ENCODE measurements at regions not wholly inside any gene's neighbourhood (a gene's known extent, or its start where the extent isn't known, plus 50 kb on each side); places are given as distances from the start of the nearest gene placed in this dataset.
A peak's percentile ranks its signal among the peaks of the same experiment; 100 is the strongest.

- H3K9me3 ChIP-seq (replicated peaks), result no peaks in the 10 kb centered on the region
- no peak for DNase-seq (ENCODE audit: low read depth in 1 of 2, low spot score in 2 of 2)
- H3K27ac ChIP-seq, result no peak overlapping the region
- H3K4me1 ChIP-seq (replicated peaks), result no peaks in the 10 kb centered on the region
- H3K4me3 ChIP-seq, result no peak overlapping the region
- no peaks in the 10 kb centered on the region for H3K27me3 ChIP-seq (replicated peaks)
- no peaks in the 10 kb centered on the region for H3K36me3 ChIP-seq
Observed at GRCh38 chr20:34163307-34163706, 51.3 kb upstream of the EIF2S2 start.

DNA sequence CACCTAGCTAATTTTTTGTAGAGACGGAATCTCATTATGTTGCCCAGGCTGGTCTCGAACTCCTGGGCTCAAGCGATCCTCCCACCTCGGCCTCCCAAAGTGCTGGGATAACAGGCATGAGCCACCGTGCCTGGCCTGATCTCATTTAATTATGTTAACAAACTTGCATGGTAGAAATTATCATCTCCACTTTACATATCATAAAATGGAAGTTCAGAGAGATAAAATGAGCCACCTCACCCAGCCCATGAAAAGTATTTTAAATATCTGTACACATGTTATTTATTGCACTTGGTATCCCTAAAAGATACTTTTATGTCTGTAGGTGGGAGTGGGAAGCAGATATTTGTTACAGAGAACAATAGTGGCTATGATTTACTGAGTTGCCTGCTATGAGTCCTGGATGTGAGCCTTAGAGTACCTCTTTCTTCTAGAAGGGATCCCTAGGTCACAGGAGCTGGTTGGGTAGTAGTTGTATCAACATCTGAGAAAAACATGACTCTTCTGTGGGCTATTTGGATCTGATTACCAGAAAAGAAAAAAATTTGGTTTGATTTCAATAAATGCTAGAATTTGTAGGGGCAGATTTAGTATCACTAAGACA, 52.4 kb upstream of the EIF2S2 start:
- H3K36me3 ChIP-seq, result no peaks in the 10 kb centered on the region
- no peaks in the 10 kb centered on the region for H3K4me1 ChIP-seq (replicated peaks)
- H3K27me3 ChIP-seq (replicated peaks), result no peaks in the 10 kb centered on the region
- H3K27ac ChIP-seq, result no peak overlapping the region
- H3K4me3 ChIP-seq, result no peak overlapping the region
- no peak for DNase-seq (ENCODE audit: low read depth in 1 of 2, low spot score in 2 of 2)
- H3K9me3 ChIP-seq (replicated peaks), result no peaks in the 10 kb centered on the region

DNA sequence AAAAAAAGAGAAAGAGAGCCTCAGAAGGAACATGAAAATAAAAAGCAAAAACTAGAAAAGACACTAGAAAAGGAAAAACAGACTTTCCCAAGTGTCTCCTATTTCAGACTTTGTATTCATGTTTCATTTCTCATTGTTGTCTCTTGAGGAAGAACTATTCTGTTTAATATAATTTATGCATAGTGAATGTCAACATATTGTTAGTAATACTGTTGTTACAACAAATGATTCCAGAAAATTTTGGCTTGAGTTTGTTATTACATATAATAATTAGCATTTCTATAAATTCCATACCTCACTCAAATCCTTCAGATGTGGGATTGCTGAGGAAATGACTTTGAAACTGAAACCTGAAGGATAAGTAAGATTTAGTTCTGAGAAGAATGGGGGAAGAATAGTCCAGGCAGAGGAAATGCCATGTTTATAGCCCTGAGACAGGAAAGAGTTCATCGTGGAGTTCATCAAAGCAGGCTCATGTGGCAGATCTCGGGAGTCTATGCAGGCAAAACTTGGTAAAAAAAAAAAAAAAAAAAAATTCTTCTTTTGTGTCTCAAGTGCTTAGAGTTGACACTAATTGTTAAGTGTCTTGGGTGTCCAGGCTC, 53.1 kb upstream of the EIF2S2 start:
- Histone ChIP-seq H3K4me1 (replicated peaks) (no peaks in the 10 kb centered on the region), H3K4me3 (no peak overlapping the region), H3K27me3 (replicated peaks) (no peaks in the 10 kb centered on the region), H3K36me3 (no peaks in the 10 kb centered on the region), H3K9me3 (replicated peaks) (no peaks in the 10 kb centered on the region), H3K27ac (no peak overlapping the region)
- peak in 1 of 2 experiments; percentile 11 for DNase-seq (ENCODE audit: low read depth in 1 of 2, low spot score in 2 of 2)

GRCh38 chr20:34171640-34172039, 59.6 kb upstream of the EIF2S2 start:
- DNase-seq (ENCODE audit: low read depth in 1 of 2, low spot score in 2 of 2), result no peak
- no peak overlapping the region for H3K27ac ChIP-seq
- H3K36me3 ChIP-seq, result no peaks in the 10 kb centered on the region
- no peaks in the 10 kb centered on the region for H3K9me3 ChIP-seq (replicated peaks)
- no peaks in the 10 kb centered on the region for H3K4me1 ChIP-seq (replicated peaks)
- H3K27me3 ChIP-seq (replicated peaks), result 0 out of 2 replicates have a peak, but pooled peaks cover 4% of the 10 kb centered on the region
- no peak overlapping the region for H3K4me3 ChIP-seq

DNA sequence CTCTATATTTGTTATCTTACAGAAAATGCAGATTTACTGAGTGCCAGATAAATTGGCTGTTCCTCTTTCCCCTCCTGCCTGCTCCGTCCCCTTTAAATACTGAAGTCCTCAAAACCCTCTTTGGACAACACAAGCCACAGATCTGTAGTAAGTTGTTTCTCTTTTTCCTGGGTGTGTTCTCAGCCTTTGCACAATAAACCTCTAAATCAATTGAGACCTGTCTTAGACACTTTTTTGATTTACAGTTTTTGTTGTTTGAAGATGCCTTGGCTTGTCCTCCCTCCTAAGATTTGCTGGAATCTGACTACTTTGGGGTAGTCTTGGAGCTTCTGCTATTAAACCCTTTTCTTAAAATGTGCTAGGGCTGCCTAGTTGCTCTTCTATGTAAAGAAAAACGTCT, 60.9 kb upstream of the EIF2S2 start:
- H3K27me3 ChIP-seq (replicated peaks), result 0 out of 2 replicates have a peak, but pooled peaks cover 4% of the 10 kb centered on the region

DNA sequence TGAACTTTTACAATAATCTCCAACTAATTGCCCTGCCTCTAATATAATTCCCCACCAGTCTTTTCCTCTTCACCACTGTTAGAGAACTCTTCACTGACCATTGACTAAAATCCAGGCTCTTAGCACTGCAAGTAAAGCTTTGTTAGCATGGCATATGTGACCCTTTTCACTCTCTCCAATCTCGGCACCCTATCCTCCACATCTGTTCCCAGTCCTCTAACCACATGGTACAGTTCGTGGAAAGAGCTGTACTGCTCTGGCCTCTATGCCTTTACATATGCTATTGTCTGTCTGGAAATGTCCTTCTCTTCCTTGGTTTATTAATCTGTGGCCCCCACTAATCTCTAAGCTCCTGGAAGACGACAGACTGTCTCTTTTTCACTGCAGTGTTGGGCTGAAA, 63.0 kb upstream of the EIF2S2 start:
- Histone ChIP-seq H3K36me3 (no peaks in the 10 kb centered on the region), H3K27ac (no peak overlapping the region), H3K4me3 (no peak overlapping the region), H3K4me1 (replicated peaks) (no peaks in the 10 kb centered on the region), H3K27me3 (replicated peaks) (0 out of 2 replicates have a peak, but pooled peaks cover 4% of the 10 kb centered on the region), H3K9me3 (replicated peaks) (no peaks in the 10 kb centered on the region)
- no peak for DNase-seq (ENCODE audit: low read depth in 1 of 2, low spot score in 2 of 2)

More for the DNA sequence above, 60.9 kb upstream of the EIF2S2 start:
- Histone ChIP-seq H3K4me1 (replicated peaks) (no peaks in the 10 kb centered on the region), H3K9me3 (replicated peaks) (no peaks in the 10 kb centered on the region), H3K4me3 (no peak overlapping the region), H3K27ac (no peak overlapping the region), H3K36me3 (no peaks in the 10 kb centered on the region)
- no peak for DNase-seq (ENCODE audit: low read depth in 1 of 2, low spot score in 2 of 2)

DNA sequence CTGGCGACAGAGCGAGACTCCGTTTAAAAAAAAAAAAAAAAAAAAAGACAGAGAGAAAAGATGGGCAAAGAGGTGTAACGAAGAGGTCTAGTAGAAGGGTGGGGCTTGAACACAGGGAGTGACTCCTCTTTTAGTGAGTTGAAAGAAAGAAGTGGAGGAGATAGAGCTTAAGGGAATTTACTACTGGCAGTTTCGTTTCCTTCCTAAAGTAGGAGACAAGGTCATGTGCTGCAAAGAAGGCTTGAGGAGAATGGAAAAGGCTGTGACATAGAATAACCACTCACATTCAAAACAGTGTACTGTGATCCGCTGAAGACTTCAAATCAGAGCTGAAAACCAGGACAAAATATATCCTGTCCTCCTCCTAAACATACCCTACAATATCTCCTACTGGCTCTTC, 63.8 kb upstream of the EIF2S2 start:
- Histone ChIP-seq H3K9me3 (replicated peaks) (no peaks in the 10 kb centered on the region), H3K36me3 (no peaks in the 10 kb centered on the region), H3K4me3 (no peak overlapping the region)

DNA sequence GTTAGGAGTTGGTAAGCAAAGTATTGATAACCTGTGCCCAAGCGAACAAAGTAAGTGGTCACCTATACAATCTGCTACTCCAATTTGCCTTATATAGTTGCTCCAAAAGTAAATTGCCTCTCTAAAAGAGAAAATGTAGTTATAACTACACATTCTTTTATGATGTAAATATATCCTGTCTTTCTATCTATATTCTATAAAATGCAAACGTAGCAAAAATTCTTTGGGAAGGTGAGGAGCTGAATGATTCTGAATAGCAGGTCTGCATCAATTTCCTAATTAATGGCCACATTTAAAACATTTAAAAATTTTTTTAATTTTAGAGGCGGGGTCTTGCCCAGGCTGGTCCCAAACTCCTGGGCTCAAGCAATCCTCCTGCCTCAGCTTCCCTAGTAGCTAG, 64.2 kb upstream of the ASIP start:
- Histone ChIP-seq H3K36me3 (no peaks in the 10 kb centered on the region), H3K4me3 (no peak overlapping the region), H3K27me3 (replicated peaks) (0 out of 2 replicates have a peak, but pooled peaks cover 4% of the 10 kb centered on the region), H3K27ac (no peak overlapping the region), H3K9me3 (replicated peaks) (no peaks in the 10 kb centered on the region), H3K4me1 (replicated peaks) (no peaks in the 10 kb centered on the region)
- no peak for DNase-seq (ENCODE audit: low read depth in 1 of 2, low spot score in 2 of 2)

More for the DNA sequence above, 63.8 kb upstream of the EIF2S2 start:
- Histone ChIP-seq H3K27me3 (replicated peaks) (0 out of 2 replicates have a peak, but pooled peaks cover 4% of the 10 kb centered on the region), H3K4me1 (replicated peaks) (no peaks in the 10 kb centered on the region), H3K27ac (no peak overlapping the region)
- no peak for DNase-seq (ENCODE audit: low read depth in 1 of 2, low spot score in 2 of 2)

GRCh38 chr20:34179637-34180360, 61.4 kb upstream of the ASIP start:
- no peak overlapping the region for H3K4me3 ChIP-seq
- no peaks in the 10 kb centered on the region for H3K4me1 ChIP-seq (replicated peaks)
- no peaks in the 10 kb centered on the region for H3K36me3 ChIP-seq
- H3K9me3 ChIP-seq (replicated peaks), result no peaks in the 10 kb centered on the region
- no peak overlapping the region for H3K27ac ChIP-seq
- 0 out of 2 replicates have a peak, but pooled peaks cover 4% of the 10 kb centered on the region for H3K27me3 ChIP-seq (replicated peaks)
- DNase-seq (ENCODE audit: low read depth in 1 of 2, low spot score in 2 of 2), result no peak

DNA sequence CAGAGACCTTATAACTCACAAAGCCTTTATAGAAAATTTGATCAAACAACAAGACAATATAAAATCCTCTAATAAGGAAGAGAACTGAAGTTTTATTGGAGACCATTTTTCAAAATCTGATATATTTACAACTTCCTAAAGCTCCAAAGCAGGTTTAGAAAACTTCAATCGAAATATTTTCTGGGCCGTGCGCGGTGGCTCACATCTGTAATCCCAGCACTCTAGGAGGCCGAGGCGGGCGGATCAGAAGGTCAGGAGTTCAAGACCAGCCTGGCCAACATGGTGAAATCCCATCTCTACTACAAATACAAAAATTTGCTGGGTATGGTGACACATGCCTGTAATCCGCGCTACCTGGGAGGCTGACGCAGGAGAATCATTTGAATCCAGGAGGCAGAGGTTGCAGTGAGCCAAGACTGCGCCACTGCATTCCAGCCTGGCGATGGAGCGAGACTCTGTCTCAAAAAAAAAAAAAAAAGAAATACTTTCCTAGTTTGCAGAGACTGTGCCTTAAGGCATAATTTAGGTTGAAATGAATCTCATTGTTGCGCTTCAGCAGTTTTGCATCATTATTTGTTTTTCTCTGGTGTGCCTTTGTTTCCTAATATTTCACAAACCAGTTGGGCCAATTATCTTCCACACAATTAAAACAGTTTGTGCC, 60.6 kb upstream of the ASIP start:
- no peak overlapping the region for H3K27ac ChIP-seq

DNA sequence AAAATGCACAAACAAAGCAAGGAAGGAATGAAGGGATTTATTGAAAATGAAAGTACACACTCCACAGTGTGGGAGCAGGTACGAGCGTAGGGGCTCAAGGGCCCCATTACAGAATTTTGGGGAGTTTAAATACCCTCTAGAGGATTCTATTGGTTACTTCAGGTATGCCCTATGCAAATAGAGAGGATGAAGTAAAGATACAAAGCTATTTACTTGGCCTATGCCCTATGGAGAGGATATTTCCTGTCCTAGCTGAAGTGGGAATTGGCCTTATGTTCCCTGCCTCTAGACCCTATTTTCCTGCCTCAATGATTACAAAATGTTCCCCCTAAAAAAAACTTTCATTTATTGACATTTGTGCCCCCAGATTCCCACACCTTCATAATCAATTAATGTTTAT, 59.7 kb upstream of the ASIP start:
- Histone ChIP-seq H3K4me3 (no peak overlapping the region), H3K27me3 (replicated peaks) (peaks cover 4% of the 10 kb centered on the region), H3K9me3 (replicated peaks) (no peaks in the 10 kb centered on the region), H3K4me1 (replicated peaks) (no peaks in the 10 kb centered on the region), H3K36me3 (no peaks in the 10 kb centered on the region), H3K27ac (no peak overlapping the region)
- DNase-seq (ENCODE audit: low read depth in 1 of 2, low spot score in 2 of 2), result no peak

More for the DNA sequence above, 60.6 kb upstream of the ASIP start:
- no peak overlapping the region for H3K4me3 ChIP-seq
- H3K27me3 ChIP-seq (replicated peaks), result peaks cover 8% of the 10 kb centered on the region
- no peaks in the 10 kb centered on the region for H3K9me3 ChIP-seq (replicated peaks)
- H3K4me1 ChIP-seq (replicated peaks), result no peaks in the 10 kb centered on the region
- DNase-seq (ENCODE audit: low read depth in 1 of 2, low spot score in 2 of 2), result no peak
- no peaks in the 10 kb centered on the region for H3K36me3 ChIP-seq

DNA sequence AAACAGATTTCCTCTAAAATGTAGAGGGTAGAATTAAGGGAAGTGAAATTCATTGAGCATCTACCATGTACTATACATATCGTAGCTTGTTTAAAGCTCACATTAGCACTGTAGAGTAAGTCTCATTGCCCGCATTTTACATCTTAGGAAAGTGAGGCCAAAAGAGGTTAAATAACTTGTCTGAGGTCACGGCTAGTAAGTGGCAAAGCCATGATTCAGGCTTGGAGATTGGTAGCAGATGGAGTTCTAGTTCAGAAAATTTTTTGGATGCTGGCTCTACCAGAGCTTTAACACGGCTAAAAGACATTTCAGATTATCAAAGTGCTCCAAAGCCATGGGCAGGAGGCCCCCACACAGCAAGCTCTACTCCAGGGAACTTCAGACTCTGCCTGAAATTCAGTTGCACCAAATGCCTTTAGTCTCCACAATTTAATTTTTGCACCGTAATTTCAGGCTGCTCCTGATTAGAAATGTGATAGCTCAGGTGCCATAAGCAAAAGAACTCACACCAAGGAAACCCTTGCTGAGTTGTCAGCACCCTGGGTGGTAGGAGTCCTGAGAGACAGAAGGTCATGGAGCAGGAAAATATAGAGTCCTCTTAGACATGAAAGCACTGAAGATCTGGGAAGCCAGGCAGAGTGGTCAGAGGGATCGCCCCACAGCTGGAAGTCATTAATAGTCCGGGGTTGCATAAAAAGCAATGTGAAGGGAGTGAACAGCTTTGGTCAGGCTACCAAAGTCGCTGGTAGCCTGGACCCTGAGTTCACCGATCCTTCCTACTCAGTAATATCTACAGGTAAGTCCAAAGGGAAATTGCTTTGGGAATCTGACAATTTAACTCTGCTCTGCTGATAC, 55.2 kb upstream of the ASIP start:
- Histone ChIP-seq H3K36me3 (no peaks in the 10 kb centered on the region), H3K27me3 (replicated peaks) (peaks cover 7% of the 10 kb centered on the region), H3K4me3 (no peak overlapping the region), H3K4me1 (replicated peaks) (no peaks in the 10 kb centered on the region), H3K9me3 (replicated peaks) (no peaks in the 10 kb centered on the region), H3K27ac (no peak overlapping the region)
- DNase-seq (ENCODE audit: low read depth in 1 of 2, low spot score in 2 of 2), result no peak

DNA sequence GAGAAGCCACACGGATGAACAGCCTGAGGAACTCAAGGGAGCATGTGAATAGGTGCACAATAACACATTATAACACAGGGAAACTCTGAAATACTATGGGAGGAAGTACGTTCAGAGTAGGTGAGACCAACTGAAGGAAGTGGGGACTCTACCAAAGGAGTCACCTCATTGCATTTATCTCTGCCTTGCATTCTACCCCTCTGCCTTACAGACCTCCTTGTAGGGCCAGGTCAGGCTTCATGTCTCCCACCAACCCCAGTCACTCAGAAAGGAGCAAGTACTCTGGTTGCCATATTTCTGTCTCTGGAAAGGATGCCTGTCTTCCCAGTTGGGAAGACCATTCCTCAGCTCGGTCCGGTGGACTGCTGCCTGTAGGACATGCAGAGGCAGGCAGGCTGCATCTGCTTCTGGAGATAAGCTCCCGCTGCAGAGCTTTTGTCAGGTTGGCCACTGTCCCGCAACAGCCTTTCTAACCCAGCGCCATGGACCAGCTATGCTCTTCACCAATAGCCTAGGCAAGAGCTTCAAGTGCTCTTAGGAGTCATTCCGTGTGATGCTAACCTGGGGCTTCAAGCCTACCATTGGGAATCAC, 51.6 kb upstream of the ASIP start:
- DNase-seq (ENCODE audit: low read depth in 1 of 2, low spot score in 2 of 2), result no peak
- Histone ChIP-seq H3K9me3 (replicated peaks) (no peaks in the 10 kb centered on the region), H3K4me1 (replicated peaks) (no peaks in the 10 kb centered on the region), H3K36me3 (no peaks in the 10 kb centered on the region), H3K27ac (no peak overlapping the region), H3K4me3 (no peak overlapping the region), H3K27me3 (replicated peaks) (peaks cover 7% of the 10 kb centered on the region)

Data from SJSA1 (cell line).